ENCODE measurements at regions not wholly inside any gene's neighbourhood (a gene's known extent, or its start where the extent isn't known, plus 50 kb on each side); places are given as distances from the start of the nearest gene placed in this dataset.

DNA sequence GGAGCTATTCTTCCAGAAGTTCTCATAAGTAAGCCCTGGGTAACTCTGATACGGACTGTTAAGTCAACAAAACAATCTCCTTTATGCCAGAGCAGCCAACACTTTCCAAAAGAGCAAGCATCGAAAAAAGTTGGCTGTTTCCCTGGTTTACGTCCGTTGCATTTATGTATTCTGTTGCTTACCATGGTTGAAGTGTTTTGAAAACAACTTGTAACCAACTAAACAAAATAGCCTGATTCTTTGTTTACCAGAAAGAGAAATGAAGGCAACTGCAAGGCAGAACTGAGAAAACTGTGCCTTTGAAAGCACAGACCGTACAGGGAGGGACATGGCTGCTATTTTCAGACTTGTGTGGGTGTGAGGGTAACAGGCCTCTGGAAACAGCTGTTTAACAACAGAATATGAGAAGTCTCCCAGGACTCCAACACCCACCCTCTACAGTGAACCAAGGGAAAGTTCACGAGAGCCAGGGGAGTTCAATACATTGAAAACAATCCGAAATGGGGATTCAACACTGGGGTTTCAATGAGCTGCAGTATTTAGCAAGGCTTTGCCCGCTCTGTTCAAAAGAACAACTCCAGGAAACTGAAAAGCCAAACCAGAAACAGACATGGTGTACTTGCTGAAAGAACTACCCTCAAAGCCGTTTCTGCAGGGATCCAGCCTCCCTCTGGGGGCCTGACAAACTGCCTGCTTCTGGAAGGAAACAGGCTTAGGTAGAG, 95.8 kb upstream of the EGFL6 start:
- TF ChIP-seq, protein P1, sequence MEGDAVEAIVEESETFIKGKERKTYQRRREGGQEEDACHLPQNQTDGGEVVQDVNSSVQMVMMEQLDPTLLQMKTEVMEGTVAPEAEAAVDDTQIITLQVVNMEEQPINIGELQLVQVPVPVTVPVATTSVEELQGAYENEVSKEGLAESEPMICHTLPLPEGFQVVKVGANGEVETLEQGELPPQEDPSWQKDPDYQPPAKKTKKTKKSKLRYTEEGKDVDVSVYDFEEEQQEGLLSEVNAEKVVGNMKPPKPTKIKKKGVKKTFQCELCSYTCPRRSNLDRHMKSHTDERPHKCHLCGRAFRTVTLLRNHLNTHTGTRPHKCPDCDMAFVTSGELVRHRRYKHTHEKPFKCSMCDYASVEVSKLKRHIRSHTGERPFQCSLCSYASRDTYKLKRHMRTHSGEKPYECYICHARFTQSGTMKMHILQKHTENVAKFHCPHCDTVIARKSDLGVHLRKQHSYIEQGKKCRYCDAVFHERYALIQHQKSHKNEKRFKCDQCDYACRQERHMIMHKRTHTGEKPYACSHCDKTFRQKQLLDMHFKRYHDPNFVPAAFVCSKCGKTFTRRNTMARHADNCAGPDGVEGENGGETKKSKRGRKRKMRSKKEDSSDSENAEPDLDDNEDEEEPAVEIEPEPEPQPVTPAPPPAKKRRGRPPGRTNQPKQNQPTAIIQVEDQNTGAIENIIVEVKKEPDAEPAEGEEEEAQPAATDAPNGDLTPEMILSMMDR (IDR thresholded peaks at IDR 0.05; ENCODE audit: low read depth, low read length) = no peak
- no peak for DNase-seq
- H3K27me3 ChIP-seq = no peaks in the 10 kb centered on the region
- no peak overlapping the region for H3K4me3 ChIP-seq (ENCODE audit: low read depth, low read length)
- no peaks in the 10 kb centered on the region for H3K36me3 ChIP-seq
- H3K9me3 ChIP-seq = no peaks in the 10 kb centered on the region
- no peaks in the 10 kb centered on the region for H3K4me1 ChIP-seq

DNA sequence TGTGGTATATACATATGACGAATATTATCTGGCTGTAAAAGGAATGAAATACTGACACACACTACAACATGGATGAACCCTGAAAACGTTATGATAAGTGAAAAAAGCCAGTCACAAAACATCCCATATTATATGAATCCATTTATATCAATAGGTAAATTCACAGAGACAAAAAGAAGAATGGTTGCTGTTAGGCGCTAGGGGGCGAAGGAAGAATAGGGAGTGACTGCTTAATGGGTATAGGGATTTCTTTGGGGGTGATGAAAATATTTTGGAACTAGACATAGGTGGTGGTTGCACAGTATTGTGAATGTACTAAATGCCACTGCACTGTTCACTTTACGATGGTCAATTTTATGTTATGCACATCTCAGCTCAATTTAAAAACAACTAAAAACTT, 96.4 kb upstream of the EGFL6 start:
- no peaks in the 10 kb centered on the region for H3K27me3 ChIP-seq
- DNase-seq = no peak
- no peaks in the 10 kb centered on the region for H3K4me1 ChIP-seq
- no peaks in the 10 kb centered on the region for H3K9me3 ChIP-seq
- no peaks in the 10 kb centered on the region for H3K36me3 ChIP-seq
- TF ChIP-seq, protein P1 (IDR thresholded peaks at IDR 0.05; ENCODE audit: low read depth, low read length) = no peak
- H3K4me3 ChIP-seq (ENCODE audit: low read depth, low read length) = no peak overlapping the region

DNA sequence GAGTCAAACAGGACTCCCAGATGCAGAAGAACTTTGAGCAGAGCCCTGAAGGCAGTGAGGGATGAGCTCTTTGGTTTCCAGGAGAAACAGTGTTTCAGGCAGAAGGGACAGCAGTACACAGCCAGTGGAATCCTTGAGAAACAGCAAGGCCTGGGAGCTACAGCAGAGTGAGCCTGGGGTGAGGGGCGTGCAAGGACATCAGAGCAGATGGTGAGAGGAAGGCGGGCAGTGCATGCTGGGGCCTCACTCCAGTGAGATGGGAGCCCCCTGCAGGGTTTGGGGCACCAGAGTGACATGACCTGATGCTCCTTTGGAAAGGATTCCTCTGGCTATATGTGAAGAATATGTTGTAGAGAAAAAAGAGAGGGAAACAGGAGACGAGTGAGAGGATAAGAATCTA, 98.1 kb upstream of the EGFL6 start:
- no peaks in the 10 kb centered on the region for H3K9me3 ChIP-seq

DNA sequence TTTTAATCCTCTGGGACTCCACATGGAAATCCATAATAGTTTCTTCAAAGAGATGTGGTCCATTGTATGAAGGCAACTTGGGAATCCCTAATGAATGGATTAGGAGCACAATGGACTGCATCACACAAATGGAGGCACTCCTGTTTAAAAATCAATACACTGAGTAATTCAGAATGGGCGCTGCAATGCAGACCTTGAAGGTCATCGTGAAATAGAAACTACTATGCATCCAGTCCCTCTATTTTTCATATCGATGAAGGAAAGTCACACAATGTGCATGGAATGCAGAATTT, 98.8 kb upstream of the EGFL6 start:
- DNase-seq = no peak
- Histone ChIP-seq H3K9me3 (no peaks in the 10 kb centered on the region), H3K27me3 (no peaks in the 10 kb centered on the region), H3K4me3 (ENCODE audit: low read depth, low read length) (no peak overlapping the region), H3K36me3 (no peaks in the 10 kb centered on the region), H3K4me1 (no peaks in the 10 kb centered on the region)
- TF ChIP-seq, protein P1 (IDR thresholded peaks at IDR 0.05; ENCODE audit: low read depth, low read length) = no peak

More for the DNA sequence above, 98.1 kb upstream of the EGFL6 start:
- no peaks in the 10 kb centered on the region for H3K4me1 ChIP-seq
- H3K36me3 ChIP-seq = no peaks in the 10 kb centered on the region
- TF ChIP-seq, protein P1 (IDR thresholded peaks at IDR 0.05; ENCODE audit: low read depth, low read length) = no peak
- no peak for DNase-seq
- H3K27me3 ChIP-seq = no peaks in the 10 kb centered on the region
- no peak overlapping the region for H3K4me3 ChIP-seq (ENCODE audit: low read depth, low read length)

DNA sequence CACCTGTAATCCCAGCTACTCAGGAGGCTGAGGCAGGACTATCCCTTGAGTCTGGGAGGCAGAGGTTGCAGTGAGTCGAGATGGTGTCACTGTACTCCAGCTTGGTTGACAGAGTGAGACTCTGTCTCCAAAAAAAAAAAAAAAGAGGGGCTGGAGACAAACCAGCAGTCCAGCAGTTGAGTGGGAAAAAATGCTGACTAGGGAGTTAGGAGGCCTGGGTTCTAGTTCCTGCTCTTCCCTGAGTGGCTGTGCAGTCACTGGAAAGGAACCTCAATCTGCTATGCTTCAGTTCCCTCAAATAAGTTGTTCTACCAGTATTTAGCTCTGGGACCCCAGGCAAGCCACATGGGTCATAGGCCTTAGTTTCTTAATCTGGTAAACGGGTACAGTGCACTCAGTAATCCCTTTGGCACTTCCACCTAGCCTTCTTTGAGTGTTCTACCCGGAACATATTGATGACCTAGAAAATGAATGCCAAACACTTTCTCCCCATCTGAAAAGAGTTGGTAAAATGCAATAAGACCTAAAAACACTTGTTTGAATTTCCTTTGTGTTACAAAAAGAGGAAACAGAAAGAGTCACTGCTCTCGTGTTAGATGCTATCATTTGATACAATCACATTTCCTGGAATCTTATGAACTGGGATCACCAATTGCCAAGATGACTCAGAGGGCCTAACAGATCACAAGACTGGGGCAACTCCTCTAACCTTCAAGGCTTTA, 99.3 kb upstream of the EGFL6 start:
- DNase-seq = no peak
- Histone ChIP-seq H3K36me3 (no peaks in the 10 kb centered on the region), H3K4me3 (ENCODE audit: low read depth, low read length) (no peak overlapping the region), H3K4me1 (no peaks in the 10 kb centered on the region), H3K9me3 (no peaks in the 10 kb centered on the region), H3K27me3 (no peaks in the 10 kb centered on the region)
- TF ChIP-seq, protein P1 (IDR thresholded peaks at IDR 0.05; ENCODE audit: low read depth, low read length) = no peak

DNA sequence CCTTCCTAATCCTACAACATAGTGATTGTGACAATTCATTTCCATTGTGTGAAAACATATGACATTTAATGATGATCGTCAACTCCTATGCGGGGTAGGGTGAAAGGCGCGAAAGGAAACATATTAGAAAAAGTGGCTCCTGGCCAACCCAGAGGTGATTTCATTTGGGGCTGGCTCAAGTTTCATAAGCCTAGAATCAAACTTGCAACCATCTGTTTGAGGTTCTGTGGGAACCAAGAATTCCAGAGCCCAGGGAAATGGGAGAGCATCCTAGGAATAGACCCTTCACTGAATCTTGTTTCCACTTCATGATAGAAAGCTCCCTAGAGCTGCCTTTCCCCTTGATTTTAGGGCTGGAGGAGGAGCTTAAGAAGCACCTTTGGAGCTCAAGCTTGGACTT, 101.3 kb upstream of the EGFL6 start:
- no peak for DNase-seq
- no peaks in the 10 kb centered on the region for H3K9me3 ChIP-seq
- no peaks in the 10 kb centered on the region for H3K27me3 ChIP-seq
- H3K4me1 ChIP-seq = no peaks in the 10 kb centered on the region
- no peaks in the 10 kb centered on the region for H3K36me3 ChIP-seq
- TF ChIP-seq, protein P1 (IDR thresholded peaks at IDR 0.05; ENCODE audit: low read depth, low read length) = no peak
- no peak overlapping the region for H3K4me3 ChIP-seq (ENCODE audit: low read depth, low read length)
